NCI-H526 (cell line): ENCODE measurements at regions not wholly inside any gene's neighbourhood (a gene's known extent, or its start where the extent isn't known, plus 50 kb on each side); places are given as distances from the start of the nearest gene placed in this dataset.

ENCODE experiments used
- DNase-seq, 2 experiments: peaks; one replicate each; lab custom pipeline; 2025; lab: John Stamatoyannopoulos, UW

GRCh38 chr6:131383421-131384411 is 189.3 kb upstream of the ARG1 start:
- DNase-seq, result no peak

GRCh38 chr6:131387562-131388447 is 185.2 kb upstream of the ARG1 start:
- DNase-seq, result no peak

DNA sequence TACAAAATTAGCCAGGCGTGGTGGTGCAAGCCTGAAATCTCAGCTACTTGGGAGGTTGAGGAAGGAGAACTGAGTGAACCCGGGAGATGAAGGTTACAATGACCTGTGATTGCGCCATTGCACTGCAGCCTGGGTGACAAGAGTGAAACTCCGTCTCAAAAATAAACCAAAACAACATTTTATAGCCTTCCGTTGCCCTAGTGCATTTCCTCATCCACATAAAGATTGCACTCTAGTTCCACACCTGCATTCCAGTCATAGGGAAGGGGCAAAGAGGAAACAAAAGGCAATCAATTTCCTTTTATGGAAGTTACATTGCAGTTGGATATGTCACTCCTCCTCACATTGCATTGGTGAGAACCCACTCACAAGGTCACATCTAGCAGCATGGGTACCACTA is 182.7 kb upstream of the ARG1 start:
- DNase-seq, result no peak

- DNase-seq, result no peak
Observed at GRCh38 chr6:131391116-131391515, 181.9 kb upstream of the ARG1 start.

DNA sequence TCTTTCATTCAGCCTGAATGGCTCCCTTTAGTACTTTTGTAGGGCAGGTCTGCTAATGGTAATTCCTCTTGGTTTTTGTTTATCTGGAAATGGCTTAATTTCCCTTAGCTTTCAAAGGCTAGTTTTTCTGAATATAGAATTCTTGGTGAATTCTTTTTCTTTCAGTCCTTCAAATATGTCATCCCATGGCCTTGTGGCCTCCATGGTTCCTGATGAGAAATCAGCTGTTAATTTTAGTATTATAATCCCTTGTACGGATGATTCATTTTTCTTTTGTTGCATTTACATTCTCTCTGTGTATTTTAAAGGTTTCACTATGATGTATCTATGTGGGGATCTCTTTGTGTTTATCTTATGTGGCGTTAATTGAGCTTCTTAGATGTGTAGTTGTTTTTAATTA is 179.6 kb upstream of the ARG1 start:
- DNase-seq, result no peak

DNA sequence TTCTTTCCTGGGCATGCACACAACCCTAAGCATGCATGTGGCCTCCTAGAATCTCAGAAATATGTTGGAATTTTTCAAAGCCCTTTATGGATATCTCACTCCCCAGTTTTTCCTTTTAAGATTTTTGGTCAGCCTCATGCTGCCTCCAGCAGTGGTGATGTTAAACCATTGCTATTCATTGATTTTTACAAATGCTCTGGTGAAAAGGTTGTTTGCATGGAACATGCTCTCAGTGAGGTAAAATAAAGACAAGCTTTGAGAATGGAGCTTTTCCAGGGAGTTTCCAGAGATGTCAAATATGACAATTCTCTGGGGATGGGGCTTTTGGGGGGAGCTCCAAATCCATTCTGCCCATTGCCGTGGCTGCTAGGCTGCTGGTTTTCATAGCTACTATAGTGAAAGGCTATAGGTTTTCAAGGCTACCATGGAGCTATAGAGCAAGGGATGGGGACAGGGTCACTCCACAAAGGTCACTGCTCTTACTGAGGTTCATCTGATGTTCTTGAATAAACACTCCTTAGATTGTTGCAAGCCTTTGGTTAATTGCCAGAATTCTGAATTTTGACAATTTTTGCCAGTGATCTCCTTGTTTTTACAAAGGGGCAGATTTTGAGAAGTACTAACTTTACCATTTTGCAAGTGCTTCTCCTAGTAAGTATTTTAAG is 178.1 kb upstream of the ARG1 start:
- no peak for DNase-seq

GRCh38 chr6:131398176-131398575 is 174.8 kb upstream of the ARG1 start:
- no peak for DNase-seq

DNA sequence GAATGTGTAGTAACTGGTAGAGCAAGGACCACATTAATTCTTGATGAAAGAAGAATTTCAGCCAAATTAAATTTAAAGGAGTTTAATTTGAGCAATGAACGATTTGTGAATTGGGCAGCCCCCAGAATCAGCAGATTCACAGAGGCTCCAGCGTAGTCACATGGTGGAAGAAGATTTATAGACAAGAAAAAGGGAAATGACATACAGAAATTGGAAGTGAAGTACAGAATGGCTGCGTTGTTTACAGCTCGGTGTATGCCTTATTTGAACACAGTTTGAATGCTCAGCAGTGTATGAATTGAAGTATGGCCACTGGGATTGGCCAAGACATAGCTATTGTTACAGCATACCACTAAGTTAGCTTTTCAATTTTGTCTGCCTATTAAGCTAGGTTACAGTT is 173.6 kb upstream of the ARG1 start:
- no peak for DNase-seq

DNA sequence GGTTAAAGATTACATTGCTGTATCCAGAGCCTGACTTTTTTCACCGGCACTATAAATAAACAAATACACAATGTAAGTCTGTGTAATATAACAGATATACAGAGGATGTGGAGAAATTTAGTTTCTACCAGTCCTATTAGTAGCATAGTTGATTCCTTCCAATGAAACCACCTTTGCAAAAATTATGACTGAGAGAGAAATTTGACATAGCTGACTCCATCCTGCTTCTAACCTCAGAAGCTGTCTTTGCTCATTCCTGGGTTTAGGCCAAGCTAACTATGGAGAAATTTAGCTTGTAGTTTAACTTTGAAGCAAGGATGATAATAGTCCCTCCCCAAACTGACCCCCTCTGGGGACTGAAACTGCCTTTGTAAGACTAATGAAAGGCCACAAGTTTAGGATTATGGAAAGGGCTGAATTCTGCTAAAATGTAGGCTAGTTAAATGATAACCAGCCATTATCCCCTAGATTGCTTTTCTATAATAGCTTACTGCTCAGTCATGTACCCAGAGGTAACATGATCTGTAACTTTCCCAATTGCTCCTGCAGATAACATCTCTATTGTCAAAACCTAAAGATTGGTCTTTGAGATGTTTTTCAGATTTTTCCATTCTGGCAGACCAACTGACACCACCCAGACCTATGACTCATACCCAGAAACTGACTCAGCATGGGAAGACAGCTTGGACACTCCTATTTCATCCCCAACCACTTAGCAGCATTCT is 172.8 kb upstream of the ARG1 start:
- DNase-seq, result no peak

- no peak for DNase-seq
Observed at GRCh38 chr6:131400779-131401496, 172.1 kb upstream of the ARG1 start.

DNA sequence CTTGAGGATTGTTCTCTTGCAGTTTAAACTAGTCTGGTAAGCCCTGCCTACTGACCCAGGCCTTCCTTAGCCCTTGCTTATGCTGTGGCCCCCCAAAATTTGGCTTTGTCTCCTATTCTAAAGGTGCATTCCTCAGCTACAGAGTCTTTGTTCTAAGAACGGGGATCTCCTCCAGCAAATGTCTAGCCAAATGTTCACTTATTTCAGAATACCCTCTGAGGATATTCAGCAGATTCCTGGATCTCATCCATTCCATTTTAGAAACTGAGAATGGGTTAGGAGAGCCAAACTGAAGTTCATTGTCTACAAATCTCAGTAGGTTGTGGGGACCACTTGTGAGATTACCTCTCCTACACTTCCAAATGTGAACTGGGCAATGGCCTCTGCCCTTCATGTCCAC is 164.2 kb upstream of the ARG1 start:
- DNase-seq, result no peak

DNA sequence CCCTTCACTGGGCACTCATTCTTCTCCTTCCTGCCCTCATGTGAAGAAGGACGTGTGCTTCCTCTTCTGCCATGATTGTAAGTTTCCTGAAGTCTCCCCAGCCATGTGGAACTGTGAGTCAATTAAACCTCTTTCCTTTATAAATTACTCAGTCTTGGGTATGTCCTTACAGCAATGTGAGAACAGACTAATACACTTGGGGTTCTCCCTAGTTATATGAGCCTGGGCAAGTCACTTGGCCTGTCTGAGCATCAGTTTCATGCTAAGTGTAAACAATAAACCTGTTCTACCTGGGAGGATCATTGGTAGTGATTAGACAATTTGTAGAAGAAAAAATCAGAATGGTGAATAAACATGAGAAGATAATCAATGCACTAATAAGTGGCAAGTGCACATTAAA is 162.2 kb upstream of the ARG1 start:
- DNase-seq, result no peak

DNA sequence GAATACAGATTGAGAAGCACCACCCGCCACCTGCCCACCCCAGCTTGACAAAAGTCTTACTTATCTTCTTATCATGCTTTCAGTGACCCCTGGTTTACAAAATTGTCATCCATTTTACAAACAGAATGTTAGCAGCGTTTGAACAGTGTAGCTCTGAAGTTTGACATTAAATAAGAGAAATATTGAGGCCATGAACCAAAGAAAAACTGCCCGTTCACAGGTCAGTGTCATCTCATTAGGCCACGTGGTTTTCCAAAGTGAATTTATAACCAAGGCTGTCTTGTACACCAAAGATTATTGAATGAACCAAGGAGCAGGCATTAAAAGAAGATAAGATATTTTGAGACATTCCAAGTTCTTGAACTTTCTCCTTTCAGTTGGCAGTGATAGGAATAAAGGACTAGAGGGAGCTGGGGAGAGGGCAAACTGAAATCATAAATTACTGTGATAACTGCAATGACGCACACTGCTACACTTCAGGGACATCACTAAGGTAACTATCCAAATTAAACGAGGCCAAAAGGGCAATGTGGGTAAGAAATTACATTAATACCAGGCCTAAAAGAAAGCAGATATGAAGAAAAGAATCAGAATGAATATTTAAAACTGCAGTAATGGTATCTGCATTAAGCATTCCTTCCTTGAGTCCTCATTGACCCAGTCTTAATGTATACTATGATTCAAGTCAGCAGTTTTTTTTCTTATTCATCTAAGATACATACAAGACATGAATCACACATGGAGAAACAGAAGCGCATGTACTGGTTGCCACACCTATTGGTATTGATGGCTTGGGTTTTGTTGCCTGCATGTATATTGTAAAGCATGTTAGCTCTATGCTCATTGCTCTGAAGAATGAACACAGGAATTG is 159.8 kb upstream of the ARG1 start:
- DNase-seq, result no peak

GRCh38 chr6:131413831-131414191 is 159.2 kb upstream of the ARG1 start:
- no peak for DNase-seq

- DNase-seq, result no peak
Observed at GRCh38 chr6:131414956-131415355, 158.1 kb upstream of the ARG1 start.

- no peak for DNase-seq
Observed at GRCh38 chr6:131418441-131418840, 154.6 kb upstream of the ARG1 start.

GRCh38 chr6:131419702-131420101 is 153.3 kb upstream of the ARG1 start:
- no peak for DNase-seq

- no peak for DNase-seq
Observed at GRCh38 chr6:131424016-131424415, 149.0 kb upstream of the ARG1 start.

GRCh38 chr6:131424475-131424874 is 148.6 kb upstream of the ARG1 start:
- no peak for DNase-seq

DNA sequence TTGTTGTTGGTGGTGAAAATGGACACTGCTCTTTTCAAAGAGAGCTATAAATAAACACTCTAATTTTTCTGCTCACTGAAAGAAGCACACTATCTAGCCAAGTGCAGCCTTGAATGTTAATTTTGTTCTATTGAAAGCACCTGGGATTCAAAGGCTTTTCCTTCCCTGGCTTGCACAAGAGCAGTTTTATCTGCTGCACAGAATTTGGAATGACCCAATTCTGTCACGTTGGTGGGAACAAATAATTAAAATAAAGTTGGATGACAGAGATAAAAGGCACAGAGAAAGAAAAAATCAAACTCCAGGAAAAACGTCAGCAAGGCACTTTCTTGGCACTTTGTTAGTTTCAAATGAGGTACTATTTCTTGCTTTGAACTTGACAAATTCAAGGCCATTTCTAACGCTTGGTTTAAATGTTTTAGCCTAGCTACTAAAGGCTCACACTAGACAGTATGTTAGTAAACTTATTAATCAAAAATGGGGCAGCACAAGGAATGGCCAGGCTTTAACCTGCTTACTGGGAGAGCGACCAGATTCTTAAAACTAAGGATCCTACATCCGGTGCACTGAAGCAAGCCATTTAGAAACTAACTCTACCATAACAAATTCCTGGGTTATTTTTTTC is 145.5 kb upstream of the ARG1 start:
- no peak for DNase-seq
